SU-DHL-6 (cell line): ENCODE measurements at regions not wholly inside any gene's neighbourhood (a gene's known extent, or its start where the extent isn't known, plus 50 kb on each side); places are given as distances from the start of the nearest gene placed in this dataset.

Experiments
- H2AFZ ChIP-seq: fragments of 200-600 bp; sonication (generic); 2 replicates; pipeline ENCODE4 v1.6.1; 2014; ENCODE audit warnings: low read depth, mild to moderate bottlenecking, moderate library complexity, mixed read lengths, antibody characterized with exemption, low read length; ENCODE audit not compliant: severe bottlenecking
- H3F3A ChIP-seq: fragments of 200-600 bp; shearing (Covaris generic); 2 replicates; pipeline ENCODE4 v1.6.0; 2016; ENCODE audit warnings: antibody characterized with exemption, mild to moderate bottlenecking; ENCODE audit not compliant: insufficient read depth
- H3K27ac ChIP-seq: fragments of 200-600 bp; sonication (generic); 2 replicates; pipeline ENCODE4 v1.5.1; 2016; ENCODE audit warnings: low read depth, mild to moderate bottlenecking, low read length, moderate library complexity, mixed read lengths
- H3K27me3 ChIP-seq: fragments of 200-600 bp; sonication (generic), shearing (Covaris generic); 2 replicates; pipeline ENCODE4 v1.6.0; 2014; ENCODE audit warnings: mild to moderate bottlenecking, low read length
- H3K36me3 ChIP-seq: fragments of 200-600 bp; sonication (generic); 2 replicates; pipeline ENCODE4 v1.6.1; 2014; ENCODE audit warnings: mild to moderate bottlenecking, low read length, mixed read lengths
- H3K4me2 ChIP-seq: fragments of 300-600, 200-600 bp; shearing (Covaris generic), sonication (generic); 2 replicates; pipeline ENCODE4 v1.6.0; 2014; ENCODE audit warnings: low read length, low read depth, mild to moderate bottlenecking; ENCODE audit not compliant: poor library complexity, severe bottlenecking
- H3K4me3 ChIP-seq: fragments of 200-600 bp; sonication (generic); 2 replicates; pipeline ENCODE4 v1.5.1; 2014; ENCODE audit warnings: antibody characterized with exemption, low read length, mild to moderate bottlenecking, mixed read lengths; ENCODE audit not compliant: insufficient read depth, poor library complexity, severe bottlenecking
- H3K79me2 ChIP-seq: fragments of 200-600 bp; sonication (generic); 2 replicates; pipeline ENCODE4 v1.6.1; 2014; ENCODE audit warnings: mild to moderate bottlenecking, low read length, moderate library complexity; ENCODE audit not compliant: insufficient read depth
- H3K9ac ChIP-seq: fragments of 200-600 bp; sonication (generic); 2 replicates; pipeline ENCODE4 v1.7.0; 2014; ENCODE audit warnings: mild to moderate bottlenecking, low read length
- H3K9me2 ChIP-seq: fragments of 200-600 bp; sonication (generic); replicated peaks from 2 replicates; pipeline ENCODE4 v1.6.1; 2014; ENCODE audit warnings: low read length; ENCODE audit not compliant: insufficient read depth
- H3K9me3 ChIP-seq: fragments of 200-600 bp; sonication (generic); 2 replicates; pipeline ENCODE4 v1.6.1; 2014; ENCODE audit warnings: low read length, mixed read lengths; ENCODE audit not compliant: insufficient read depth
- H4K20me1 ChIP-seq: fragments of 200-600 bp; sonication (generic); 2 replicates; pipeline ENCODE4 v1.6.1; 2014; ENCODE audit warnings: low read depth, mild to moderate bottlenecking, antibody characterized with exemption, low read length, moderate library complexity, mixed read lengths
- CTCF ChIP-seq: fragments of 200-600 bp; sonication (generic); IDR thresholded peaks from one replicate; pipeline ENCODE4 v1.5.1; 2017; ENCODE audit warnings: antibody characterized with exemption, mild to moderate bottlenecking, low read length, moderate library complexity; ENCODE audit not compliant: insufficient read depth, poor library complexity, severe bottlenecking
- EZH2phosphoT487 ChIP-seq: fragments of 200-600 bp; sonication (generic), shearing (Covaris generic); conservative IDR thresholded peaks from 2 replicates; pipeline ENCODE4 v1.6.1; 2018; ENCODE audit warnings: mild to moderate bottlenecking, antibody characterized with exemption, low read length, moderate library complexity, mixed read lengths

GRCh38 chr13:34502621-34503020 is 439.4 kb upstream of the NBEA start:
- Histone ChIP-seq H3K4me3 (no peak overlapping the region), H3K36me3 (no peaks in the 10 kb centered on the region), H3K9ac (no peak overlapping the region), H3K9me2 (no peaks in the 10 kb centered on the region), H3K27ac (no peak overlapping the region), H3K27me3 (no peaks in the 10 kb centered on the region), H3K9me3 (no peaks in the 10 kb centered on the region), H4K20me1 (no peaks in the 10 kb centered on the region), H2AFZ (no peak overlapping the region), H3F3A (no peaks in the 10 kb centered on the region), H3K4me2 (no peak overlapping the region), H3K79me2 (no peaks in the 10 kb centered on the region)
- TF ChIP-seq CTCF (no peak), EZH2phosphoT487 (no peak)

GRCh38 chr13:34506796-34507195 is 435.3 kb upstream of the NBEA start:
- Histone ChIP-seq H2AFZ (no peak overlapping the region), H3K27me3 (no peaks in the 10 kb centered on the region), H4K20me1 (no peaks in the 10 kb centered on the region), H3F3A (no peaks in the 10 kb centered on the region), H3K36me3 (no peaks in the 10 kb centered on the region), H3K9ac (no peak overlapping the region), H3K4me2 (no peak overlapping the region), H3K9me3 (no peaks in the 10 kb centered on the region), H3K4me3 (no peak overlapping the region), H3K9me2 (no peaks in the 10 kb centered on the region), H3K27ac (no peak overlapping the region), H3K79me2 (no peaks in the 10 kb centered on the region)
- TF ChIP-seq EZH2phosphoT487 (no peak), CTCF (no peak)

GRCh38 chr13:34507630-34508029 is 434.4 kb upstream of the NBEA start:
- no peak for TF ChIP-seq CTCF
- no peak for TF ChIP-seq EZH2phosphoT487
- no peak overlapping the region for H3K9ac ChIP-seq
- H2AFZ ChIP-seq, result no peak overlapping the region

More at GRCh38 chr13:34507630-34508029, 434.4 kb upstream of the NBEA start:
- H3K27ac ChIP-seq, result no peak overlapping the region
- H3F3A ChIP-seq, result no peaks in the 10 kb centered on the region
- H3K79me2 ChIP-seq, result no peaks in the 10 kb centered on the region
- H3K27me3 ChIP-seq, result no peaks in the 10 kb centered on the region
- no peak overlapping the region for H3K4me2 ChIP-seq
- H3K9me2 ChIP-seq, result no peaks in the 10 kb centered on the region
- no peaks in the 10 kb centered on the region for H3K9me3 ChIP-seq
- H3K36me3 ChIP-seq, result no peaks in the 10 kb centered on the region
- no peak overlapping the region for H3K4me3 ChIP-seq
- no peaks in the 10 kb centered on the region for H4K20me1 ChIP-seq
